T47D (cell line): ENCODE measurements at regions not wholly inside any gene's neighbourhood (a gene's known extent, or its start where the extent isn't known, plus 50 kb on each side); places are given as distances from the start of the nearest gene placed in this dataset.
"Not testable (repeated sequence)": the region's sequence is repeated elsewhere in the genome, so short reads cannot be mapped to it uniquely, and the experiment has no call there.

Experiments
- DNase-seq, 2 experiments: peaks; one replicate each; pipeline versions ENCODE4 v3.0.0 to v3.0.0-alpha.2; 2011 to 2012; ENCODE audit warnings: low read depth in 1 of 2, low spot score in 1 of 2
- JUND ChIP-seq: IDR thresholded peaks from 2 replicates; pipeline ENCODE4 v1.6.1; 2012; ENCODE audit warnings: low read depth
- in situ Hi-C: cut with HindIII; loops from 2 replicates; pipeline ENCODE4 v1.10.0; 2016; ENCODE audit warnings: low sequenced_read_pairs, low pct_unique_long_range_greater_than_20kb

GRCh38 chr1:73452522-73452921 lies 745.5 kb downstream of the LRRIQ3 start:
- no peak for TF ChIP-seq JUND
- no peak for DNase-seq
- in situ Hi-C loops, result no loop called here

- DNase-seq, in situ Hi-C loops: not testable (repeated sequence)
These were observed 747.3 kb downstream of the LRRIQ3 start for GRCh38 chr1:73450668-73451067.

GRCh38 chr1:73411479-73411878 lies 786.5 kb downstream of the LRRIQ3 start:
- in situ Hi-C loops, result no loop called here
- TF ChIP-seq JUND, result no peak
- DNase-seq, result no peak

GRCh38 chr1:73401666-73402065 lies 796.3 kb downstream of the LRRIQ3 start:
- no peak for TF ChIP-seq JUND
- in situ Hi-C loops, result no loop called here
- no peak for DNase-seq

- no peak for TF ChIP-seq JUND
- in situ Hi-C loops, result no loop called here
- no peak for DNase-seq
These were observed 815.0 kb downstream of the LRRIQ3 start for GRCh38 chr1:73382966-73383365.

- TF ChIP-seq JUND, result no peak
- no peak for DNase-seq
- in situ Hi-C loops, result no loop called here
These were observed 831.1 kb downstream of the LRRIQ3 start for GRCh38 chr1:73366734-73367413.

GRCh38 chr1:73359001-73359400 lies 839.0 kb downstream of the LRRIQ3 start:
- in situ Hi-C loops, result no loop called here
- no peak for DNase-seq
- no peak for TF ChIP-seq JUND

GRCh38 chr1:73356485-73356884 lies 841.5 kb downstream of the LRRIQ3 start:
- in situ Hi-C loops, result no loop called here
- DNase-seq, result no peak
- no peak for TF ChIP-seq JUND

GRCh38 chr1:73343947-73344346 lies 854.0 kb downstream of the LRRIQ3 start:
- DNase-seq, result no peak
- no peak for TF ChIP-seq JUND
- in situ Hi-C loops, result no loop called here

- no peak for DNase-seq
- in situ Hi-C loops, result no loop called here
- no peak for TF ChIP-seq JUND
These were observed 864.0 kb downstream of the LRRIQ3 start for GRCh38 chr1:73333847-73334503.

- in situ Hi-C loops, result no loop called here
- TF ChIP-seq JUND, result no peak
- DNase-seq, result no peak
These were observed 866.2 kb downstream of the LRRIQ3 start for GRCh38 chr1:73331726-73332125.

- TF ChIP-seq JUND, result no peak
- in situ Hi-C loops, result no loop called here
- DNase-seq, result no peak
These were observed 870.0 kb downstream of the LRRIQ3 start for GRCh38 chr1:73327998-73328397.

- in situ Hi-C loops, result no loop called here
- DNase-seq, result no peak
- TF ChIP-seq JUND, result no peak
These were observed 870.7 kb downstream of the LRRIQ3 start for GRCh38 chr1:73327180-73327793.
